C4-2B (cell line): ENCODE measurements at regions not wholly inside any gene's neighbourhood (a gene's known extent, or its start where the extent isn't known, plus 50 kb on each side); places are given as distances from the start of the nearest gene placed in this dataset.

ENCODE experiments used
- CTCF ChIP-seq: fragments of 450-650 bp; conservative IDR thresholded peaks from 2 replicates; pipeline ENCODE4 v1.5.1; 2017; ENCODE audit warnings: mild to moderate bottlenecking
- ZFX ChIP-seq: fragments of 450-650 bp; IDR thresholded peaks from 2 replicates; pipeline ENCODE4 v1.6.1; 2017

DNA sequence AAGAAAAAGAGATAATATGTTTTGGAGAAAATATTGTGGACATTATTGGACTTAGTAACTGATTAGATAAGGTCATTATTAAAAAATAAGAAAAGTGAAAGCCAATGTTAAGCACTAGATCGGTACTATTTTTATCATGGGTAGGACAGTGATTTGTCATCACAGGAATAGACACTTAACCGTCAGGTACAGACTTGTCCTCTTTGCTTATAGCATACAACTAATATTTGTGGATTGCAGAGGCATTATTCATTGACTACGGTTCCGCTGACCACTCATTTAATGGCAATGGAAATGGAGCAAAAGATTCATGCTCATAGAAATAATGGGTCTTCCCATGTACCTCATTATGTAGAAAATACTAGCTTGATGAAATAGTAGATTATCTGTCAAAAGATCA lies 596.3 kb upstream of the CA10 start:
- no peak for TF ChIP-seq CTCF
- TF ChIP-seq ZFX: no peak
